ENCODE measurements at regions not wholly inside any gene's neighbourhood (a gene's known extent, or its start where the extent isn't known, plus 50 kb on each side); places are given as distances from the start of the nearest gene placed in this dataset.

- Histone ChIP-seq H3K4me3 (ENCODE audit: low read length in 2 of 2) (no peak overlapping the region), H3K4me1 (ENCODE audit: control insufficient read depth in 2 of 2, insufficient read depth in 2 of 2, low read length in 2 of 2) (no peaks in the 10 kb centered on the region), H3K9ac (ENCODE audit: low read depth in 1 of 2, low read length in 2 of 2) (no peak overlapping the region), H3K9me3 (ENCODE audit: control insufficient read depth in 2 of 2, low read length in 2 of 2) (no peaks in the 10 kb centered on the region), H3K27ac (ENCODE audit: low read depth in 2 of 2, low read length in 2 of 2) (no peak overlapping the region), H3K36me3 (ENCODE audit: control insufficient read depth in 2 of 2, insufficient read depth in 2 of 2, low read length in 2 of 2) (no peaks in the 10 kb centered on the region), H3K27me3 (ENCODE audit: control insufficient read depth in 2 of 2, insufficient read depth in 2 of 2, low read length in 2 of 2) (no peaks in the 10 kb centered on the region)
These were observed 158.7 kb upstream of the APCDD1 start for GRCh38 chr18:10295751-10296150.

- H3K9me3 ChIP-seq (ENCODE audit: control insufficient read depth in 2 of 2, low read length in 2 of 2), result no peaks in the 10 kb centered on the region
- no peaks in the 10 kb centered on the region for H3K4me1 ChIP-seq (ENCODE audit: control insufficient read depth in 2 of 2, insufficient read depth in 2 of 2, low read length in 2 of 2)
- no peak overlapping the region for H3K27ac ChIP-seq (ENCODE audit: low read depth in 2 of 2, low read length in 2 of 2)
- no peaks in the 10 kb centered on the region for H3K27me3 ChIP-seq (ENCODE audit: control insufficient read depth in 2 of 2, insufficient read depth in 2 of 2, low read length in 2 of 2)
- no peak overlapping the region for H3K9ac ChIP-seq (ENCODE audit: low read depth in 1 of 2, low read length in 2 of 2)
- H3K36me3 ChIP-seq (ENCODE audit: control insufficient read depth in 2 of 2, insufficient read depth in 2 of 2, low read length in 2 of 2), result no peaks in the 10 kb centered on the region
- no peak overlapping the region for H3K4me3 ChIP-seq (ENCODE audit: low read length in 2 of 2)
These were observed 157.9 kb upstream of the APCDD1 start for GRCh38 chr18:10296491-10296890.

GRCh38 chr18:10297086-10297485 is 157.3 kb upstream of the APCDD1 start:
- H3K4me3 ChIP-seq (ENCODE audit: low read length in 2 of 2), result no peak overlapping the region
- H3K27me3 ChIP-seq (ENCODE audit: control insufficient read depth in 2 of 2, insufficient read depth in 2 of 2, low read length in 2 of 2), result no peaks in the 10 kb centered on the region
- H3K9ac ChIP-seq (ENCODE audit: low read depth in 1 of 2, low read length in 2 of 2), result no peak overlapping the region
- H3K4me1 ChIP-seq (ENCODE audit: control insufficient read depth in 2 of 2, insufficient read depth in 2 of 2, low read length in 2 of 2), result no peaks in the 10 kb centered on the region
- no peaks in the 10 kb centered on the region for H3K9me3 ChIP-seq (ENCODE audit: control insufficient read depth in 2 of 2, low read length in 2 of 2)
- H3K27ac ChIP-seq (ENCODE audit: low read depth in 2 of 2, low read length in 2 of 2), result no peak overlapping the region
- H3K36me3 ChIP-seq (ENCODE audit: control insufficient read depth in 2 of 2, insufficient read depth in 2 of 2, low read length in 2 of 2), result no peaks in the 10 kb centered on the region

DNA sequence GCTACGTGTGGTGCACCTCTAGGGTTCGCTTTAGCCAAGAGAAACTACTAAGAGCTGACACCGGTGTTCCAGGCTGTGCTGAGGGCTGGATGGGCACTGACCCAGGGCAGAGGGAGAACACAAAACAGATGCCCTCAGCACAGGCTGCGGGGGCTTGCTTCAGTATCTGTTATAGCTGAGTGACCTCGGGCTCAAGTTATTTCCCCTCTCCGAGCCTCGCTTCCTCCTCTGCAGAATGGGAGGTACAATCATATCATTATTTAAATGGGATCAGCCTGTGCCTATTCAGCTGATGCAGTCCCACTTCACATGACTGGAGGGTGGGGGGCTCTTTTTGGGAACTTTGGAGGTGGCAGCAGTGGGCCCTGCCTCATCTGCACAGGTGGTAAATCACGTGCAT is 156.1 kb upstream of the APCDD1 start:
- Histone ChIP-seq H3K27me3 (ENCODE audit: control insufficient read depth in 2 of 2, insufficient read depth in 2 of 2, low read length in 2 of 2) (no peaks in the 10 kb centered on the region), H3K27ac (ENCODE audit: low read depth in 2 of 2, low read length in 2 of 2) (no peak overlapping the region), H3K9ac (ENCODE audit: low read depth in 1 of 2, low read length in 2 of 2) (no peak overlapping the region), H3K9me3 (ENCODE audit: control insufficient read depth in 2 of 2, low read length in 2 of 2) (no peaks in the 10 kb centered on the region), H3K4me3 (ENCODE audit: low read length in 2 of 2) (no peak overlapping the region), H3K36me3 (ENCODE audit: control insufficient read depth in 2 of 2, insufficient read depth in 2 of 2, low read length in 2 of 2) (no peaks in the 10 kb centered on the region), H3K4me1 (ENCODE audit: control insufficient read depth in 2 of 2, insufficient read depth in 2 of 2, low read length in 2 of 2) (no peaks in the 10 kb centered on the region)

DNA sequence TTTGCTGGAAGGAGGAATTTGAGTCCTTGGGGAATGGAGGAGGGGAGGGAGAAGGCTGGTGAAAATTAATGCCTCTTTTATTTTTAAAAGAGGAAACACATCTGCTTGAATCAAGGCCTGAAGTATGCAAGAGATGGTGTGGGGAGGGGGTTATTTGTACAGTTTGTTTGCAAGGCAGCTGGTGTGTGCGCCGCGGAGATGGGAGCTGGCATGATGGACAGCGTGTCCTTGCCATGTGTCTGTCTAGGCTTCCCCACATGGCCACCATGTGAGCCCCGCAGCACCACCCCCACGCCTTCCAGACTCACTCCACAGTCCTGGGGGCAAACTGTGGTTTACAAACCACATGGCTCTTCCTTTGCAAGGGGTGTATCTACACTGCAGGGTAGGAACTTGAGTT is 154.8 kb upstream of the APCDD1 start:
- no peak overlapping the region for H3K9ac ChIP-seq (ENCODE audit: low read depth in 1 of 2, low read length in 2 of 2)
- no peak overlapping the region for H3K4me3 ChIP-seq (ENCODE audit: low read length in 2 of 2)
- H3K36me3 ChIP-seq (ENCODE audit: control insufficient read depth in 2 of 2, insufficient read depth in 2 of 2, low read length in 2 of 2), result no peaks in the 10 kb centered on the region
- H3K27me3 ChIP-seq (ENCODE audit: control insufficient read depth in 2 of 2, insufficient read depth in 2 of 2, low read length in 2 of 2), result no peaks in the 10 kb centered on the region
- H3K27ac ChIP-seq (ENCODE audit: low read depth in 2 of 2, low read length in 2 of 2), result no peak overlapping the region
- H3K9me3 ChIP-seq (ENCODE audit: control insufficient read depth in 2 of 2, low read length in 2 of 2), result no peaks in the 10 kb centered on the region
- H3K4me1 ChIP-seq (ENCODE audit: control insufficient read depth in 2 of 2, insufficient read depth in 2 of 2, low read length in 2 of 2), result no peaks in the 10 kb centered on the region

DNA sequence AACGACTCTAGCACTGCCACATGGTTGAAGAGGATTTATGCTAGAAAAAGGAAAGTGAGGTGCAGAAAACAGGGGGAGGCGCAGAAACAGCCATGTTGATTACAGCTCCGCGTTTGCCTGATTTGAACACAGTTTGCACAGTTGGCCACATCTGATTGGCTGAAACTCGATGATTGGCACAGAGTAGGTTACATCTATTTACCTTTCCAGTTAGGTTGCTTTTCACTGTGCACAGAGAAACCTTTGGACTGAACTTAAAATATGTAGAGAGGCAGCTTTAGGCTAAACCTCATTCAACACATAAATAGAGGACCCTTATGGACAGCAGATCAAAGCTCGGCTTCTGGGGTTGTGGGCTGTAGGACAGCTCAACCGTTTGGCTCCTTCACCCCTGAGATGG is 153.7 kb upstream of the APCDD1 start:
- Histone ChIP-seq H3K4me3 (ENCODE audit: low read length in 2 of 2) (no peak overlapping the region), H3K27ac (ENCODE audit: low read depth in 2 of 2, low read length in 2 of 2) (no peak overlapping the region), H3K9ac (ENCODE audit: low read depth in 1 of 2, low read length in 2 of 2) (no peak overlapping the region), H3K4me1 (ENCODE audit: control insufficient read depth in 2 of 2, insufficient read depth in 2 of 2, low read length in 2 of 2) (no peaks in the 10 kb centered on the region), H3K27me3 (ENCODE audit: control insufficient read depth in 2 of 2, insufficient read depth in 2 of 2, low read length in 2 of 2) (no peaks in the 10 kb centered on the region), H3K36me3 (ENCODE audit: control insufficient read depth in 2 of 2, insufficient read depth in 2 of 2, low read length in 2 of 2) (no peaks in the 10 kb centered on the region), H3K9me3 (ENCODE audit: control insufficient read depth in 2 of 2, low read length in 2 of 2) (no peaks in the 10 kb centered on the region)

GRCh38 chr18:10301831-10302483 is 152.5 kb upstream of the APCDD1 start:
- H3K36me3 ChIP-seq (ENCODE audit: control insufficient read depth in 2 of 2, insufficient read depth in 2 of 2, low read length in 2 of 2), result no peaks in the 10 kb centered on the region
- H3K4me1 ChIP-seq (ENCODE audit: control insufficient read depth in 2 of 2, insufficient read depth in 2 of 2, low read length in 2 of 2), result no peaks in the 10 kb centered on the region
- no peak overlapping the region for H3K9ac ChIP-seq (ENCODE audit: low read depth in 1 of 2, low read length in 2 of 2)
- H3K9me3 ChIP-seq (ENCODE audit: control insufficient read depth in 2 of 2, low read length in 2 of 2), result no peaks in the 10 kb centered on the region
- H3K4me3 ChIP-seq (ENCODE audit: low read length in 2 of 2), result no peak overlapping the region
- no peaks in the 10 kb centered on the region for H3K27me3 ChIP-seq (ENCODE audit: control insufficient read depth in 2 of 2, insufficient read depth in 2 of 2, low read length in 2 of 2)
- H3K27ac ChIP-seq (ENCODE audit: low read depth in 2 of 2, low read length in 2 of 2), result no peak overlapping the region

DNA sequence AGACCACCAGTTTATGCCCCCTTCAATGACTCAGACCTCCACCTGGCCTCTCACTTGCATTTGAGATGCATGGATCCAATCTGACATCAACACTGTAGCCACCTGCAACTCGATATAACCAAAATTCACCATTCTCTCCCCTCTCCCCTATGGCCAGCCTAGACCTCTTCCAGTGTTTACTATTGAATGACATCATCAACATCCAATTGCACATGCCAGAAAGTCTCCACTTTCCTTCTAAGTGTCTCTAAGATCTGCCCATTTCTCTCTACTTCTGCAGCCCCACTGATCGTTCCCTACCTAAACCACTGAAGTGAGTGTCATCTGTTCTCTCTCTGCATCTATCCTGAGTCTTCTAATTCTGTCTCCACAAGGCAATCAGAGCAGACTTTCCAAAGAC is 151.3 kb upstream of the APCDD1 start:
- Histone ChIP-seq H3K9ac (ENCODE audit: low read depth in 1 of 2, low read length in 2 of 2) (no peak overlapping the region), H3K27me3 (ENCODE audit: control insufficient read depth in 2 of 2, insufficient read depth in 2 of 2, low read length in 2 of 2) (no peaks in the 10 kb centered on the region), H3K4me3 (ENCODE audit: low read length in 2 of 2) (no peak overlapping the region), H3K36me3 (ENCODE audit: control insufficient read depth in 2 of 2, insufficient read depth in 2 of 2, low read length in 2 of 2) (no peaks in the 10 kb centered on the region), H3K4me1 (ENCODE audit: control insufficient read depth in 2 of 2, insufficient read depth in 2 of 2, low read length in 2 of 2) (no peaks in the 10 kb centered on the region), H3K9me3 (ENCODE audit: control insufficient read depth in 2 of 2, low read length in 2 of 2) (no peaks in the 10 kb centered on the region), H3K27ac (ENCODE audit: low read depth in 2 of 2, low read length in 2 of 2) (no peak overlapping the region)

GRCh38 chr18:10304853-10305252 is 149.6 kb upstream of the APCDD1 start:
- Histone ChIP-seq H3K27me3 (ENCODE audit: control insufficient read depth in 2 of 2, insufficient read depth in 2 of 2, low read length in 2 of 2) (no peaks in the 10 kb centered on the region), H3K9me3 (ENCODE audit: control insufficient read depth in 2 of 2, low read length in 2 of 2) (no peaks in the 10 kb centered on the region), H3K36me3 (ENCODE audit: control insufficient read depth in 2 of 2, insufficient read depth in 2 of 2, low read length in 2 of 2) (no peaks in the 10 kb centered on the region), H3K4me1 (ENCODE audit: control insufficient read depth in 2 of 2, insufficient read depth in 2 of 2, low read length in 2 of 2) (no peaks in the 10 kb centered on the region), H3K27ac (ENCODE audit: low read depth in 2 of 2, low read length in 2 of 2) (no peak overlapping the region), H3K9ac (ENCODE audit: low read depth in 1 of 2, low read length in 2 of 2) (no peak overlapping the region), H3K4me3 (ENCODE audit: low read length in 2 of 2) (no peak overlapping the region)

GRCh38 chr18:10306779-10307178 is 147.7 kb upstream of the APCDD1 start:
- Histone ChIP-seq H3K27me3 (ENCODE audit: control insufficient read depth in 2 of 2, insufficient read depth in 2 of 2, low read length in 2 of 2) (no peaks in the 10 kb centered on the region), H3K9ac (ENCODE audit: low read depth in 1 of 2, low read length in 2 of 2) (no peak overlapping the region), H3K4me3 (ENCODE audit: low read length in 2 of 2) (no peak overlapping the region), H3K9me3 (ENCODE audit: control insufficient read depth in 2 of 2, low read length in 2 of 2) (no peaks in the 10 kb centered on the region), H3K4me1 (ENCODE audit: control insufficient read depth in 2 of 2, insufficient read depth in 2 of 2, low read length in 2 of 2) (no peaks in the 10 kb centered on the region), H3K27ac (ENCODE audit: low read depth in 2 of 2, low read length in 2 of 2) (no peak overlapping the region), H3K36me3 (ENCODE audit: control insufficient read depth in 2 of 2, insufficient read depth in 2 of 2, low read length in 2 of 2) (no peaks in the 10 kb centered on the region)

GRCh38 chr18:10308154-10308553 is 146.3 kb upstream of the APCDD1 start:
- H3K27ac ChIP-seq (ENCODE audit: low read depth in 2 of 2, low read length in 2 of 2), result no peak overlapping the region
- no peaks in the 10 kb centered on the region for H3K36me3 ChIP-seq (ENCODE audit: control insufficient read depth in 2 of 2, insufficient read depth in 2 of 2, low read length in 2 of 2)
- H3K4me1 ChIP-seq (ENCODE audit: control insufficient read depth in 2 of 2, insufficient read depth in 2 of 2, low read length in 2 of 2), result no peaks in the 10 kb centered on the region
- H3K4me3 ChIP-seq (ENCODE audit: low read length in 2 of 2), result no peak overlapping the region
- no peaks in the 10 kb centered on the region for H3K9me3 ChIP-seq (ENCODE audit: control insufficient read depth in 2 of 2, low read length in 2 of 2)
- no peaks in the 10 kb centered on the region for H3K27me3 ChIP-seq (ENCODE audit: control insufficient read depth in 2 of 2, insufficient read depth in 2 of 2, low read length in 2 of 2)
- H3K9ac ChIP-seq (ENCODE audit: low read depth in 1 of 2, low read length in 2 of 2), result no peak overlapping the region
